GM12878 (cell line): ENCODE measurements at regions not wholly inside any gene's neighbourhood (a gene's known extent, or its start where the extent isn't known, plus 50 kb on each side); places are given as distances from the start of the nearest gene placed in this dataset.

Experiments used
- ATAC-seq: fragments of 200-7000 bp; cut with Tn5 transposase; 3 replicates; pipeline ENCODE4 v1.9.1; 2020; ENCODE audit warnings: mild to moderate bottlenecking, moderate library complexity
- BruUV-seq: library from RNA; stranded (reverse); fragments of 400-500 nt; replicated peaks from 2 replicates; lab custom pipeline; 2021; lab: Mats Ljungman, UMichigan
- CTCF ChIA-PET: fragments of 300-600 bp; sonication (Branson Sonifier 250); formaldehyde crosslinking; extraction: SDS; loops from one replicate; lab custom pipeline; 2021; ENCODE audit warnings: inconsistent platforms; lab: Yijun Ruan, JAX
- POLR2A ChIA-PET: fragments of 350-600 bp; formaldehyde crosslinking; extraction: SDS; loops from one replicate; lab custom pipeline; 2021; ENCODE audit warnings: inconsistent platforms; lab: Charles Lee
- RAD21 ChIA-PET: fragments of 300-600 bp; sonication (Branson Sonifier 250); formaldehyde crosslinking; loops from one replicate; lab custom pipeline; 2023; ENCODE audit warnings: antibody characterized with exemption; ENCODE audit not compliant: unreplicated experiment; lab: Charles Lee
- SMC1A ChIA-PET: fragments of 300-600 bp; sonication (Branson Sonifier 250); formaldehyde crosslinking; loops from one replicate; lab custom pipeline; 2023; ENCODE audit not compliant: unreplicated experiment, uncharacterized antibody; lab: Charles Lee
- DNase-seq: peaks from one replicate; pipeline ENCODE4 v3.0.0-alpha.2; 2011; ENCODE audit warnings: low read depth, low spot score
- FAIRE-seq: peaks from 3 replicates; lab custom pipeline; 2011; peaks lifted over from hg19 to GRCh38; lab: Jason Lieb, UNC
- H2AFZ ChIP-seq: 2 replicates; pipeline ENCODE4 v1.6.0; 2011; ENCODE audit warnings: low read depth, low read length, control low read depth; ENCODE audit not compliant: control insufficient read depth
- H3K27ac ChIP-seq: 2 replicates; pipeline ENCODE4 v1.5.1; 2011; ENCODE audit warnings: control low read depth; ENCODE audit not compliant: control insufficient read depth, insufficient read depth
- H3K27me3 ChIP-seq, 2 experiments: replicated peaks in 1 of 2; 2 replicates each; pipeline versions ENCODE4 v1.6.0 to v1.6.1; 2011; ENCODE audit warnings: low read length in 1 of 2; ENCODE audit not compliant: control insufficient read depth in 2 of 2, insufficient read depth in 2 of 2
- H3K36me3 ChIP-seq, 2 experiments: 2 replicates each; pipeline ENCODE4 v1.5.1; 2011; ENCODE audit warnings: low read length in 1 of 2; ENCODE audit not compliant: control insufficient read depth in 2 of 2, insufficient read depth in 2 of 2
- H3K4me1 ChIP-seq: 2 replicates; pipeline ENCODE4 v1.6.1; 2011; ENCODE audit warnings: mild to moderate bottlenecking, low read length, moderate library complexity, mixed read lengths; ENCODE audit not compliant: control insufficient read depth, insufficient read depth
- H3K4me2 ChIP-seq: 2 replicates; pipeline ENCODE4 v1.6.0; 2011; ENCODE audit warnings: control low read depth; ENCODE audit not compliant: control insufficient read depth, insufficient read depth
- H3K4me3 ChIP-seq: fragments of 200-600 bp; sonication (generic); 2 replicates; pipeline ENCODE4 v1.5.1; 2016
- H3K79me2 ChIP-seq: 2 replicates; pipeline ENCODE4 v1.6.0; 2011; ENCODE audit warnings: low read length; ENCODE audit not compliant: control insufficient read depth, insufficient read depth
- H3K9ac ChIP-seq: 2 replicates; pipeline ENCODE4 v1.8.0; 2011; ENCODE audit warnings: low read length, control low read depth, mixed read lengths; ENCODE audit not compliant: control insufficient read depth, insufficient read depth
- H3K9me3 ChIP-seq: replicated peaks from 3 replicates; pipeline ENCODE4 v1.5.1; 2011; ENCODE audit warnings: mild to moderate bottlenecking, low read length; ENCODE audit not compliant: control insufficient read depth, insufficient read depth
- H4K20me1 ChIP-seq: 2 replicates; pipeline ENCODE4 v1.6.0; 2011; ENCODE audit not compliant: control insufficient read depth, insufficient read depth
- ATF3 ChIP-seq: IDR thresholded peaks from 2 replicates; pipeline ENCODE4 v1.6.1; 2011; ENCODE audit warnings: low read depth, mild to moderate bottlenecking, low read length, moderate library complexity, borderline replicate concordance; ENCODE audit errors: extremely low read depth
- BCL11A ChIP-seq: IDR thresholded peaks from 2 replicates; pipeline ENCODE4 v1.6.1; 2011; ENCODE audit warnings: low read depth, low read length
- BRCA1 ChIP-seq: IDR thresholded peaks from 2 replicates; pipeline ENCODE4 v1.6.1; 2011; ENCODE audit warnings: low read depth, low read length, improper control_type of control experiment
- EP300 ChIP-seq, 2 experiments: fragments of 150-350 bp in 1 of 2; IDR thresholded peaks; 2 replicates each; pipeline ENCODE4 v1.6.1; 2011 to 2012; ENCODE audit warnings: low read depth in 2 of 2, low read length in 2 of 2, borderline replicate concordance in 1 of 2, improper control_type of control experiment in 1 of 2, inconsistent platforms in 1 of 2; ENCODE audit not compliant: control insufficient read depth in 1 of 2
- ETV6 ChIP-seq, 2 experiments: fragments of 450-650 bp in 1 of 2; IDR thresholded peaks in 1 of 2; conservative IDR thresholded peaks in 1 of 2; 2 replicates each; pipeline ENCODE4 v1.6.1; 2014; ENCODE audit warnings: antibody characterized with exemption in 1 of 2, borderline replicate concordance in 1 of 2, low read depth in 1 of 2, mild to moderate bottlenecking in 1 of 2, moderate library complexity in 1 of 2
- FOXM1 ChIP-seq: IDR thresholded peaks from 2 replicates; pipeline ENCODE4 v1.6.1; 2012; ENCODE audit warnings: low read depth, mild to moderate bottlenecking, inconsistent platforms, low read length, moderate library complexity
- HDGF ChIP-seq: fragments of 450-650 bp; IDR thresholded peaks from 2 replicates; pipeline ENCODE4 v1.6.1; 2016; ENCODE audit warnings: antibody characterized with exemption
- JUNB ChIP-seq: IDR thresholded peaks from 2 replicates; pipeline ENCODE4 v1.6.1; 2016; ENCODE audit warnings: antibody characterized with exemption, mild to moderate bottlenecking
- JUND ChIP-seq: IDR thresholded peaks from 2 replicates; pipeline ENCODE4 v1.6.1; 2012; ENCODE audit warnings: low read depth, mild to moderate bottlenecking, low read length, improper control_type of control experiment, moderate library complexity
- RCOR1 ChIP-seq: conservative IDR thresholded peaks from 2 replicates; pipeline ENCODE4 v1.6.1; 2012; ENCODE audit warnings: low read depth, low read length, improper control_type of control experiment
- SMC3 ChIP-seq: IDR thresholded peaks from 2 replicates; pipeline ENCODE4 v1.6.1; 2011; ENCODE audit warnings: low read length, improper control_type of control experiment, borderline replicate concordance
- ZBTB4 ChIP-seq: fragments of 450-650 bp; formaldehyde crosslinking; IDR thresholded peaks from 2 replicates; pipeline ENCODE4 v1.4.0; 2022; ENCODE audit warnings: mild to moderate bottlenecking, moderate library complexity
- ZSCAN29 ChIP-seq: fragments of 450-650 bp; IDR thresholded peaks from 2 replicates; pipeline ENCODE4 v1.6.1; 2017; ENCODE audit warnings: mild to moderate bottlenecking, moderate library complexity
- WGBS: methylation state at CpG from one replicate; pipeline ENCODE4 v1.1.6; 2016; ENCODE audit warnings: low lambda C conversion rate; ENCODE audit not compliant: insufficient replicate concordance, insufficient coverage; ENCODE audit errors: missing lambda C conversion rate; 5-methylcytosine and 5-hydroxymethylcytosine counted together
- in situ Hi-C: fragments of 300-500 bp; cut with MboI; formaldehyde crosslinking; loops from 9 replicates; pipeline ENCODE4 v1.14.3; 2018; ENCODE audit warnings: mixed read lengths
- intact Hi-C: fragments of 100-400 bp; cut with micrococcal nuclease; formaldehyde crosslinking; loops from one replicate; pipeline ENCODE4 v1.14.2; 2022; ENCODE audit not compliant: unreplicated experiment

GRCh38 chr18:77495982-77496690 is 246.5 kb downstream of the GALR1 start (continued):
- no peak for TF ChIP-seq ATF3
- no peak for TF ChIP-seq BCL11A

GRCh38 chr18:77501266-77501665 is 251.6 kb downstream of the GALR1 start:
- ATAC-seq = no peak

GRCh38 chr18:77505499-77505898 is 255.9 kb downstream of the GALR1 start:
- no peak overlapping the region for H3K27ac ChIP-seq
- no peak overlapping the region for H3K4me3 ChIP-seq
- H3K9me3 ChIP-seq = no peaks in the 10 kb centered on the region
- H3K79me2 ChIP-seq = no peaks in the 10 kb centered on the region
- FAIRE-seq (no peak), DNase-seq (no peak), ATAC-seq (no peak)
- ChIA-PET CTCF (no interaction called here), RAD21 (no interaction called here), SMC1A (no interaction called here), POLR2A (no interaction called here)
- H3K4me1 ChIP-seq = no peaks in the 10 kb centered on the region
- H2AFZ ChIP-seq = no peak overlapping the region
- WGBS = 26% methylated on average over 1 of the region's 1 CpG
- H3K36me3 ChIP-seq = no peaks in the 10 kb centered on the region
- in situ Hi-C loops (no loop called here), intact Hi-C loops (no loop called here)
- no peak overlapping the region for H3K4me2 ChIP-seq
- no peaks in the 10 kb centered on the region for H3K27me3 ChIP-seq
- H4K20me1 ChIP-seq = no peaks in the 10 kb centered on the region
- no TSS peak for BruUV-seq
- H3K9ac ChIP-seq = no peak overlapping the region
- TF ChIP-seq ZBTB4 (CRISPR knock-in tag) = no peak
- no peak for TF ChIP-seq SMC3
- TF ChIP-seq JUNB = no peak
- TF ChIP-seq EP300 (IDR thresholded peaks at IDR 0.05; ENCODE audit: borderline replicate concordance in 1 of 2, control insufficient read depth in 1 of 2, low read depth in 2 of 2, low read length in 2 of 2) = no peak
- TF ChIP-seq ZSCAN29 = no peak
- no peak for TF ChIP-seq FOXM1
- TF ChIP-seq JUND = no peak
- no peak for TF ChIP-seq HDGF

More at GRCh38 chr18:77501266-77501665, 251.6 kb downstream of the GALR1 start:
- ChIA-PET SMC1A (interaction anchor here (1.2 kb wide), 1 partner anchor 10 kb away, joined by 3 read pairs; no protein-coding TSS in a partner anchor), CTCF (no interaction called here), RAD21 (no interaction called here), POLR2A (no interaction called here)
- FAIRE-seq (no peak), DNase-seq (no peak)
- in situ Hi-C loops (no loop called here), intact Hi-C loops (no loop called here)
- no peak overlapping the region for H3K27ac ChIP-seq
- no peaks in the 10 kb centered on the region for H3K9me3 ChIP-seq
- H3K27me3 ChIP-seq = no peaks in the 10 kb centered on the region
- no peaks in the 10 kb centered on the region for H3K36me3 ChIP-seq
- H4K20me1 ChIP-seq = no peaks in the 10 kb centered on the region
- H3K79me2 ChIP-seq = no peaks in the 10 kb centered on the region
- no peak overlapping the region for H3K9ac ChIP-seq
- H3K4me3 ChIP-seq = no peak overlapping the region
- no peaks in the 10 kb centered on the region for H3K4me1 ChIP-seq
- H3K4me2 ChIP-seq = no peak overlapping the region
- H2AFZ ChIP-seq = no peak overlapping the region
- TF ChIP-seq RCOR1 (no peak), BRCA1 (no peak), ETV6 (conservative IDR thresholded peaks at IDR 0.05 in 1 of 2, IDR thresholded peaks at IDR 0.05 in 1 of 2; ENCODE audit: borderline replicate concordance in 1 of 2, low read depth in 1 of 2) (no peak)
- TF ChIP-seq, all 136 proteins: peak for 0
- no TSS peak for BruUV-seq
- 24% methylated on average over 2 of the region's 2 CpGs for WGBS
